Medulla oblongata (tissue), 1 donor: ENCODE measurements at regions not wholly inside any gene's neighbourhood (a gene's known extent, or its start where the extent isn't known, plus 50 kb on each side); places are given as distances from the start of the nearest gene placed in this dataset.
A peak's percentile ranks its signal among the peaks of the same experiment; 100 is the strongest.
"Not testable (repeated sequence)": the region's sequence is repeated elsewhere in the genome, so short reads cannot be mapped to it uniquely, and the experiment has no call there.

ENCODE experiments used
- DNase-seq: peaks from one replicate; pipeline ENCODE4 v3.0.0-alpha.2; 2015; ENCODE audit errors: extremely low spot score

DNA sequence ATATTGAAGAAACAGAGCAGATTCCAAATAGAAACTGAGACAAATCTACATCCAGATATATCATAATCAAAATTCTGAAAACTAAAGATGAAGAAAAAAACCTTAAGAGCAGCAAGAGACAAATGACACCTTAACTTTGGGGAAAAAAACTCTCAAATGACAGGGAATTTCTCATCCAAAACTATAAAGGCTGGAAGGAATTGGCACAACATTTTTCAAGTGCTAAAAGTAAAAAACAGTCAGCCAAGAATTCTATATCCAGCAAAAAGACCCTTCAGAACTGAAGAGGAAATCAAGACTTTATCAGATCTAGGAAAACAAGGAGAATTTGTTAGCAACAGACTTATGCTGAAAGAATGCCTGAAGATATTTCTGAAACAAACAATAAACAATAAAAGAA, 90.3 kb upstream of the RASSF8 start:
- no peak for DNase-seq

GRCh38 chr12:25872137-25872536, 86.3 kb upstream of the RASSF8 start:
- no peak for DNase-seq

DNA sequence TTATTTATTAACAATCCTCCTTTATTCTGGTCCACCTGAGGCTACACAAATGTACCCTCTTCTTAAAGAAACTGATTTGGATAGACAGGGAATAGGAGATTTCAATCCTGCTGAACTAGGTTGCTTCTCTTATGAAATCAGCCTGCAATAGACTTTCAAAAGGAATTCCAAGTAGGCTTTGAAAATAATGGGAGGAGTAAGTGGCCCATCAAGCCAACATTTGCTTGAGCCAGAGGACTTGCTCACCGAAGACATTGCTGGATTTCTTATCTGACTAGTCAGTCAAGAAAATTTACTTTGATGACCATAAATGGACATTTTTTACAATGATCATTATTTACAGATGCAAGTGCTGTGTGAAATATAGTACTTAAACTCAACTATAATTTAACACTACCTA, 82.8 kb upstream of the RASSF8 start:
- DNase-seq: no peak

GRCh38 chr12:25876383-25877045, 82.0 kb upstream of the RASSF8 start:
- DNase-seq: no peak

DNA sequence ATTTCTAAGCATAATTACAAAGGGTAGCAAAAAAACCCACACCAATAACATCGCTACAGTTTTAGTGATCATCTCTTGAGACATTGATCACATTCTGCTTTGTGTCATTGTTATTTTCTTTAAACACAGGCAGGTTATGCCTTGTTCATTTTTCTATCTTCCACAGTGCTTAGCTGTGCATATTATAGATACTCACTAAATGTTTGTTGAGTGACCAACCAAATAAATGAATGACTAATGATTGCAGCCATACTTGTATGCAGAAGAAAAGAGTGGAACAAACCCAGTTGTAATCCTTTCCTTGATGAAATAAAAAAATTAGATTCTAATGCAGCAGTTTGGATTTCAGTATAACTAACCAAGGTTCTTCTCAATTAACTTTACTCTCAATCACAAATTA, 81.0 kb upstream of the RASSF8 start:
- no peak for DNase-seq

DNA sequence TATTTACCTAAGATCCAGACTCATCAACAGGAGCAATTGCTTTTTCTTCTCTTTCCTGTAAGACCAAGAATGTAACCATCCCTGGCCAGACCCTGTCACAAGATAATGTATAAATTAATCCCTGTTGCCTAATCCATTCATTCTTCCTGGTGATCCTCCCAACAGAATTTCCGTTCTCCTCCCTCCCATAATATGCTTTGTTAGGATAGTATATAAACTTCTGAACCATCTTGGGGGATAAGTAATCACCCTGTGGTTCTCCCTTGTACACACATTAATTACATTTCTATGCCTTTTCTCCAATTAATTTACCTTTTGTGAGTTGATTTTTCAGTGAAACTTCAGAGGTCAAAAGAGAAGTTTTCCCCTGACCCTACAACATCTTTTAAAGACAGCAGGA, 76.2 kb upstream of the RASSF8 start:
- no peak for DNase-seq

GRCh38 chr12:25883026-25883916, 75.2 kb upstream of the RASSF8 start:
- DNase-seq: no peak

GRCh38 chr12:25884024-25884919, 74.2 kb upstream of the RASSF8 start:
- no peak for DNase-seq

DNA sequence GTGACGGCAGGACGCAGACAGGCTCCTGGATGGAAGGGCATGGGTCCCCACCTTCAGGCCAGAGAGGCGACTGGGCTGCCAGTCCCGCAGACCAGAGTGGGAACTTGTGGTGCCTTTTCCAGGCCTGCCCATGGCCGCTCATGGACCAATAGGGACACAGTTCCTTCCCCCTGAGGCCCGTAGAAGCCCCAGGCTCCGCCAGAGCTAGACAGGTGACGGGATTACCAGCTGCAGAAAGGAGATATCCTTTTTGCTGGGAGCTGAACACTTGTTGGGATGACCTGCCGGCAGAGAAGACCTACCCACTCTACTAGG, 73.6 kb upstream of the RASSF8 start:
- no peak for DNase-seq

GRCh38 chr12:25886396-25886795, 72.1 kb upstream of the RASSF8 start:
- no peak for DNase-seq

DNA sequence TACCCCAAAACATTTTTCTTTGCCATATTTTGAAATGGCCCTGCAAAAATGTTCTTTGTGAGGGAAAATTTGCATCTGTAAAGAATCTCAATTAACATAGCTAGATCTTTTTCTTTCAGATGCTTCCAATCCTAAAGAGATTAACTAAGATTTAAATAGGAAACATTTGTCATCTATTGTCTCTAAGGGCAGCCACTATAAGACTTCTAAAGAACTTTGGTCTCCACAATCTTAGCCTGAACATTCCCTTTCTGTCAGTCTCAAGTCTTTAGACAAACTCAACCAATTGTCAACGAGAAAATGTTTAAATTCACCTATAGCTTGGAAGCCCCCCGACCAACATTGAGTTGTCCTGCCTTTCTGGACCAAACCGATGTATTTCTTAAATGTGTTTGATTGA, 71.1 kb upstream of the RASSF8 start:
- DNase-seq: no peak

GRCh38 chr12:25889185-25889584, 69.3 kb upstream of the RASSF8 start:
- no peak for DNase-seq

- not testable (repeated sequence) for DNase-seq
Measured at GRCh38 chr12:25891095-25891494, 67.4 kb upstream of the RASSF8 start.

- no peak for DNase-seq
Measured at GRCh38 chr12:25894759-25895158, 63.7 kb upstream of the RASSF8 start.

DNA sequence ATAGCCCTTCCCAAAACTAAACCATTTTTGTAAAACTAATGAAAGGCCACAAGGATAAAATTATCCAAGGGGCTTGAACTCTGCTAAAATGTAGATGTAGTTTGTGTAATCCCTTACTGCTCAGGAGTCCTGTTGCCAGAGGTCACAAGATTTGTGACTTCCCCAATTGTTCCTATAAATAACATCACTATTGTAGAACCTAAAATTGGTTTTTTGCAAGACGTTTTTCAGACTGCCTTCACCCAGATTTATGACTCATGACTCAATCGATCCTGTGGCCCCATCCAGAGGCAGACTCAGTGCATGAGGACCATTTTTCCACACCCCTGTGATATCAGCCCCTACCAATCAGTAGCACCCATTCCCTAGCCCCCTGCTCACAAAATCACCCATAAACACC, 61.5 kb upstream of the RASSF8 start:
- DNase-seq: no peak

DNA sequence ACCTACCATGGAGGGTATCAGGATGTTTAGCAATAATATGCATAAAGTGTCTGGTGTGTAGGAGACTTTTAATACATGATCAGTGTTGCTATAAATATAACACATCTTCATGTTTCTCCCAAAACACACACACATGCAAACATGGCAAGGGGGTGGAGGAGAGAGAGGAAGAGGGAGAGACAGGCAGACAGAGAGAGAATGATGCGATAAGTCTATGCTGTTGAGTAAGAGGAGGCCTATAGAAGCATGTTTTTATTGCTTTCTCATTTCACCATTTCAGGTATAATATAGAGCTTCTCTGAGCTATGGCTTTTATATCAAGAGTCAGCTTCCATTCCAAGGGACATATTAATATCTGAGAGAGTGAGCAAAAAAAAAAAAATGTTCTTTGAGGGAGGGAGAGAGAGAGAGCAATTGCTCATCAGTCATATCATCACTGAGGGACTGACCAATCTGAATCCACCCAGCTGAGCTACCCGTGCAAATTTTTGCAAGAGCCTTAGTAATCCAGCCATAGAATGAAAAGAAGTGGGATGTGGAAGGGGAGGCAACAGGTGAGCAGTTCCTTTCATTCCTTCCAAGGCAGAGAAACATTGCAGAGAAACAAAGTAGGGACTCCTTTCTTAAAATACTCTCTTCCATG, 54.8 kb upstream of the RASSF8 start:
- no peak for DNase-seq

GRCh38 chr12:25904442-25904841, 54.0 kb upstream of the RASSF8 start:
- no peak for DNase-seq

DNA sequence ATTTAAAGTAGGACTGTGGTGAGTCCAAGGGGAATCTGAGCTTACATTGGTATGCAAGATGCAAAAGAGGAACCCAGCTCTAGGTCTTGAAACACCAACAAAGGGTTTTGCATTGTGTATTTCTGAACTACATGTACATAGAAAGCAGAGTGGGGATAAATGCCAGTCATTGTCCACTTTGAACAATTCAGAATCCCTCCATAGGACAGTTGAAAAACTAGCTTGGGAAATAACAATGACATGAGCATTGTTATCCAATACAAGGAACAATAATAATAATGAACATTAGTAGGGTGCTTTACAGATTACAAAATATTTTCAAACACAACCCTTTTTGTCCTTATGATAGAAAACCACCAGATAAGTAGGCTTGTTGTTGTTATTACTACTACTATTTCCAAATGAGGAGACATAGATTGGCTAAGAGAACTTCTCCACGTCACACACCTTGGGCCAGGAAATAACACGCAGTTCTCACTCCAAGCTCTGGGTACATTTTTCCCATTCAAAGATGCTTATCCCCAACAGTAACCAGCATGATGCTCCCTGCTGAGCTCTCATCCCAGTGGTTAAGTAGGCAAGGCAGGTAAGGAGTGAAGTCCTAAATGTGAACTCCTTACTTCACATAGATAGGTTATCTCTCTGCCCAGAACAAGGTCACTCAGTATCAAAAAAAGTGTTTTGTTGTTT, 51.7 kb upstream of the RASSF8 start:
- peak; percentile 38 for DNase-seq
